SK-N-SH treated with all-trans-retinoic acid at 6 μM for 48 hours (cell line): ENCODE measurements at regions not wholly inside any gene's neighbourhood (a gene's known extent, or its start where the extent isn't known, plus 50 kb on each side); places are given as distances from the start of the nearest gene placed in this dataset.

ENCODE experiments used
- BACH2 ChIP-seq: fragments of 250-450 bp; sonication (Bioruptor Pico); IDR thresholded peaks from 2 replicates; pipeline ENCODE4 v1.9.0; 2021; ENCODE audit warnings: mild to moderate bottlenecking, borderline replicate concordance
- CREB5 ChIP-seq: fragments of 250-450 bp; sonication (Bioruptor Pico); IDR thresholded peaks from 2 replicates; pipeline ENCODE4 v1.5.1; 2020; ENCODE audit warnings: low read depth, mild to moderate bottlenecking, moderate library complexity

- no peak for TF ChIP-seq BACH2 (CRISPR knock-in tag)
- TF ChIP-seq CREB5: no peak
Measured at GRCh38 chr4:189869236-189869635, 71.4 kb upstream of the FRG1 start.
